ENCODE measurements at regions not wholly inside any gene's neighbourhood (a gene's known extent, or its start where the extent isn't known, plus 50 kb on each side); places are given as distances from the start of the nearest gene placed in this dataset.

- TF ChIP-seq CTCF (IDR thresholded peaks at IDR 0.05; ENCODE audit: borderline replicate concordance), result no peak
- Histone ChIP-seq H3K9me3 (replicated peaks) (no peaks in the 10 kb centered on the region), H3K27ac (replicated peaks) (no peak overlapping the region), H3K4me1 (peaks cover 23% of the 10 kb centered on the region), H3K4me3 (no peak overlapping the region), H3K36me3 (peaks cover 4% of the 10 kb centered on the region), H3K27me3 (ENCODE audit: low read depth) (no peaks in the 10 kb centered on the region)
- no peak for DNase-seq
- intact Hi-C loops (cut with micrococcal nuclease), result no loop called here
Observed at GRCh38 chrX:10073671-10074070, 83.1 kb upstream of the CLCN4 start.

- Histone ChIP-seq H3K4me1 (peaks cover 25% of the 10 kb centered on the region), H3K9me3 (replicated peaks) (no peaks in the 10 kb centered on the region), H3K27me3 (ENCODE audit: low read depth) (no peaks in the 10 kb centered on the region), H3K36me3 (peaks cover 5% of the 10 kb centered on the region), H3K27ac (replicated peaks) (no peak overlapping the region), H3K4me3 (no peak overlapping the region)
- no peak for TF ChIP-seq CTCF (IDR thresholded peaks at IDR 0.05; ENCODE audit: borderline replicate concordance)
- no peak for DNase-seq
- intact Hi-C loops (cut with micrococcal nuclease), result no loop called here
Observed at GRCh38 chrX:10074241-10074941, 82.4 kb upstream of the CLCN4 start.

- no peak overlapping the region for H3K4me3 ChIP-seq
- no peak for TF ChIP-seq CTCF (IDR thresholded peaks at IDR 0.05; ENCODE audit: borderline replicate concordance)
- DNase-seq, result no peak
- H3K27me3 ChIP-seq (ENCODE audit: low read depth), result no peaks in the 10 kb centered on the region
- H3K27ac ChIP-seq (replicated peaks), result no peak overlapping the region
- intact Hi-C loops (cut with micrococcal nuclease), result no loop called here
- no peaks in the 10 kb centered on the region for H3K9me3 ChIP-seq (replicated peaks)
- H3K4me1 ChIP-seq, result peaks cover 16% of the 10 kb centered on the region
- H3K36me3 ChIP-seq, result peaks cover 7% of the 10 kb centered on the region
Observed at GRCh38 chrX:10076765-10077164, 80.0 kb upstream of the CLCN4 start.

- H3K4me1 ChIP-seq, result peaks cover 17% of the 10 kb centered on the region
- H3K36me3 ChIP-seq, result peaks cover 7% of the 10 kb centered on the region
- no peak for DNase-seq
- intact Hi-C loops (cut with micrococcal nuclease), result no loop called here
- H3K9me3 ChIP-seq (replicated peaks), result no peaks in the 10 kb centered on the region
- no peak overlapping the region for H3K27ac ChIP-seq (replicated peaks)
- H3K4me3 ChIP-seq, result no peak overlapping the region
- H3K27me3 ChIP-seq (ENCODE audit: low read depth), result no peaks in the 10 kb centered on the region
- no peak for TF ChIP-seq CTCF (IDR thresholded peaks at IDR 0.05; ENCODE audit: borderline replicate concordance)
Observed at GRCh38 chrX:10077425-10078188, 79.2 kb upstream of the CLCN4 start.

- Histone ChIP-seq H3K4me3 (no peak overlapping the region), H3K27me3 (ENCODE audit: low read depth) (no peaks in the 10 kb centered on the region), H3K9me3 (replicated peaks) (no peaks in the 10 kb centered on the region), H3K36me3 (peaks cover 7% of the 10 kb centered on the region), H3K4me1 (peaks cover 23% of the 10 kb centered on the region), H3K27ac (replicated peaks) (no peak overlapping the region)
- TF ChIP-seq CTCF (IDR thresholded peaks at IDR 0.05; ENCODE audit: borderline replicate concordance), result no peak
- intact Hi-C loops (cut with micrococcal nuclease), result no loop called here
- DNase-seq, result no peak
Observed at GRCh38 chrX:10078266-10078665, 78.5 kb upstream of the CLCN4 start.

All from left ventricle myocardium inferior (tissue), 1 donor.